ENCODE measurements at regions not wholly inside any gene's neighbourhood (a gene's known extent, or its start where the extent isn't known, plus 50 kb on each side); places are given as distances from the start of the nearest gene placed in this dataset.

DNA sequence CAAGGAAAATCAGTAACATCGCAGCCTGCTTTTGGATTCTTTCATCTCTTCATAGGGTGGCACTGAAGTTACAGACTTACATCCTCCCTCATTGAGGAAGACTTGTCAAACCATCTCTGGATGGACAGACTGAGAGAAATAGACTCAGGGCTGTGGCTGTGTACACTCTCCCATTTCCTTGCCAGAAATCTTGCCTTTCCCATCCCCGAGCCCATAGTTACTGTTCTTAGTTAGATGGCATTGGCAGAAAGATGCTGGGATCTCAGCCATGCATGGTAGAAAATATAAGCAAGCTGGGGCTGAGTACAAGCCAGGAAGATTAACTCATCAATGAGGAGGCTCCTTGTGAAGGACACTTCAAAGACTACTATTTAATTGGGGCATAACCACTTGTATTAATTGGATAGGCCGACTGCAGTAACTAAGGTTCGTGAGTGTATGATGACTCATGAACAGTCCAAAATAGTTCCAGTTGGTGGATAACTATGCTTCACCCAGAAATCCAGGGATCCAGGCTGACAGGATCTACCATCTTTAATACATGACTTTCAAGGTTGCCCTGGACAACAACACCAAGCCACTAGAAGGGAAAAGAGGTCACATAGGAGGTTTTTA, 137.9 kb downstream of the TMEM38B start:
- no peak for TF ChIP-seq EP300 (IDR thresholded peaks at IDR 0.05; ENCODE audit: borderline replicate concordance in 1 of 2, low read depth in 2 of 2, low read length in 2 of 2)
- TF ChIP-seq HDAC6 (IDR thresholded peaks at IDR 0.05; ENCODE audit: low read depth, low read length), result no peak
- no peak for TF ChIP-seq POLR2AphosphoS5 (IDR thresholded peaks at IDR 0.05; ENCODE audit: low read depth, low read length)
- TF ChIP-seq, protein P1, sequence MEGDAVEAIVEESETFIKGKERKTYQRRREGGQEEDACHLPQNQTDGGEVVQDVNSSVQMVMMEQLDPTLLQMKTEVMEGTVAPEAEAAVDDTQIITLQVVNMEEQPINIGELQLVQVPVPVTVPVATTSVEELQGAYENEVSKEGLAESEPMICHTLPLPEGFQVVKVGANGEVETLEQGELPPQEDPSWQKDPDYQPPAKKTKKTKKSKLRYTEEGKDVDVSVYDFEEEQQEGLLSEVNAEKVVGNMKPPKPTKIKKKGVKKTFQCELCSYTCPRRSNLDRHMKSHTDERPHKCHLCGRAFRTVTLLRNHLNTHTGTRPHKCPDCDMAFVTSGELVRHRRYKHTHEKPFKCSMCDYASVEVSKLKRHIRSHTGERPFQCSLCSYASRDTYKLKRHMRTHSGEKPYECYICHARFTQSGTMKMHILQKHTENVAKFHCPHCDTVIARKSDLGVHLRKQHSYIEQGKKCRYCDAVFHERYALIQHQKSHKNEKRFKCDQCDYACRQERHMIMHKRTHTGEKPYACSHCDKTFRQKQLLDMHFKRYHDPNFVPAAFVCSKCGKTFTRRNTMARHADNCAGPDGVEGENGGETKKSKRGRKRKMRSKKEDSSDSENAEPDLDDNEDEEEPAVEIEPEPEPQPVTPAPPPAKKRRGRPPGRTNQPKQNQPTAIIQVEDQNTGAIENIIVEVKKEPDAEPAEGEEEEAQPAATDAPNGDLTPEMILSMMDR (IDR thresholded peaks at IDR 0.05; ENCODE audit: control extremely low read depth in 1 of 3, insufficient read depth in 1 of 3, low read depth in 1 of 3, low read length in 3 of 3), result no peak

Data from H1 (cell line).